ENCODE measurements at regions not wholly inside any gene's neighbourhood (a gene's known extent, or its start where the extent isn't known, plus 50 kb on each side); places are given as distances from the start of the nearest gene placed in this dataset.

DNA sequence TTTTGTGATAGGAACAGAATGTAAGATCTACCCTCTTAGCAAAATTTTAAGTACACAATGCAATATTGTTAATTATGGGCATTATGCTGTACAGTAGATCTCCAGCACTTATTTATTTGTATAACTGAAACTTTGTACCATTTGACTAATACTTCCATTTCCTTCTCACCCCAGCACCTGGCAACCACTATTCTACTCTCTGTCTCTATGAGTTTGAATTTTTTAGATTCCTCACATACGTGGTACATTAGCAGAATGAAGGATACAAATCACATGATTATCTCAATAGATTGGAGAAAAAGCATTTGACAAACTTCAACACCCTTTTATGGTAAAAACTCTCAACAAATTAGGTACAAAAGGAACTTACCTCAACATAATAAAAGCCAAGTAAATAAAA is 90.3 kb upstream of the DLX6 start:
- Histone ChIP-seq H3K27me3 (ENCODE audit: insufficient read depth, low read depth, low read length) (no peaks in the 10 kb centered on the region), H2AFZ (ENCODE audit: low read depth, low read length) (no peak overlapping the region), H3K9me3 (ENCODE audit: low read length) (no peaks in the 10 kb centered on the region), H3K36me3 (ENCODE audit: insufficient read depth, low read length) (no peaks in the 10 kb centered on the region), H3K9ac (ENCODE audit: low read length) (no peak overlapping the region), H3K9me2 (ENCODE audit: insufficient read depth, low read length) (no peaks in the 10 kb centered on the region), H3K4me2 (ENCODE audit: low read length) (no peak overlapping the region), H3F3A (ENCODE audit: insufficient read depth, low read length, poor library complexity, severe bottlenecking) (no peaks in the 10 kb centered on the region), H3K27ac (ENCODE audit: low read length) (no peak overlapping the region), H3K4me3 (ENCODE audit: low read length) (no peak overlapping the region), H4K20me1 (ENCODE audit: insufficient read depth) (no peaks in the 10 kb centered on the region), H3K79me2 (replicated peaks; ENCODE audit: insufficient read depth, low read length) (no peaks in the 10 kb centered on the region)
- no peak for TF ChIP-seq TAF1 (IDR thresholded peaks at IDR 0.05; ENCODE audit: low read depth)

DNA sequence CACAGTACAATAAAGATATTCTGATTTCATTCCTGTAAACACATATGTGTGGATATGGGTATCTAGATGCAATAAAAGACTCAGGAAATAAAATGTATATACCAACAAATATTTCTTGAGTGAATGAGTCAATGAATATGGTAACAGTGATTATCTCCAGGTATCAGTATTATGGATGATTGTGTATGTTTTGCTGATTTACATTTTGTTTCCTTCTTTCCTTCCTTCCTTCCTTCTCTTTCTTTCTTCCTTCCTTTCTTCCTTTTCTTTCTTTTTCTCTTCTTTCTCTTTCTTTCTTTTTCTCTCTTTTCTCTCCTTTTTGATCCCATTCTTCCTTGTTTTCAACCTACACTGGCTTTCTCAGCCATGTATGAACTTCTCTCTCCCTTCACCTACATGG is 85.3 kb upstream of the DLX6 start:
- Histone ChIP-seq H4K20me1 (ENCODE audit: insufficient read depth) (no peaks in the 10 kb centered on the region), H3K9me3 (ENCODE audit: low read length) (no peaks in the 10 kb centered on the region), H3K36me3 (ENCODE audit: insufficient read depth, low read length) (no peaks in the 10 kb centered on the region), H3F3A (ENCODE audit: insufficient read depth, low read length, poor library complexity, severe bottlenecking) (no peaks in the 10 kb centered on the region), H3K4me2 (ENCODE audit: low read length) (no peak overlapping the region), H3K27me3 (ENCODE audit: insufficient read depth, low read depth, low read length) (no peaks in the 10 kb centered on the region), H3K4me3 (ENCODE audit: low read length) (no peak overlapping the region), H3K27ac (ENCODE audit: low read length) (no peak overlapping the region), H3K9ac (ENCODE audit: low read length) (no peak overlapping the region), H3K9me2 (ENCODE audit: insufficient read depth, low read length) (no peaks in the 10 kb centered on the region), H3K79me2 (replicated peaks; ENCODE audit: insufficient read depth, low read length) (no peaks in the 10 kb centered on the region), H2AFZ (ENCODE audit: low read depth, low read length) (no peak overlapping the region)
- TF ChIP-seq, protein P1, sequence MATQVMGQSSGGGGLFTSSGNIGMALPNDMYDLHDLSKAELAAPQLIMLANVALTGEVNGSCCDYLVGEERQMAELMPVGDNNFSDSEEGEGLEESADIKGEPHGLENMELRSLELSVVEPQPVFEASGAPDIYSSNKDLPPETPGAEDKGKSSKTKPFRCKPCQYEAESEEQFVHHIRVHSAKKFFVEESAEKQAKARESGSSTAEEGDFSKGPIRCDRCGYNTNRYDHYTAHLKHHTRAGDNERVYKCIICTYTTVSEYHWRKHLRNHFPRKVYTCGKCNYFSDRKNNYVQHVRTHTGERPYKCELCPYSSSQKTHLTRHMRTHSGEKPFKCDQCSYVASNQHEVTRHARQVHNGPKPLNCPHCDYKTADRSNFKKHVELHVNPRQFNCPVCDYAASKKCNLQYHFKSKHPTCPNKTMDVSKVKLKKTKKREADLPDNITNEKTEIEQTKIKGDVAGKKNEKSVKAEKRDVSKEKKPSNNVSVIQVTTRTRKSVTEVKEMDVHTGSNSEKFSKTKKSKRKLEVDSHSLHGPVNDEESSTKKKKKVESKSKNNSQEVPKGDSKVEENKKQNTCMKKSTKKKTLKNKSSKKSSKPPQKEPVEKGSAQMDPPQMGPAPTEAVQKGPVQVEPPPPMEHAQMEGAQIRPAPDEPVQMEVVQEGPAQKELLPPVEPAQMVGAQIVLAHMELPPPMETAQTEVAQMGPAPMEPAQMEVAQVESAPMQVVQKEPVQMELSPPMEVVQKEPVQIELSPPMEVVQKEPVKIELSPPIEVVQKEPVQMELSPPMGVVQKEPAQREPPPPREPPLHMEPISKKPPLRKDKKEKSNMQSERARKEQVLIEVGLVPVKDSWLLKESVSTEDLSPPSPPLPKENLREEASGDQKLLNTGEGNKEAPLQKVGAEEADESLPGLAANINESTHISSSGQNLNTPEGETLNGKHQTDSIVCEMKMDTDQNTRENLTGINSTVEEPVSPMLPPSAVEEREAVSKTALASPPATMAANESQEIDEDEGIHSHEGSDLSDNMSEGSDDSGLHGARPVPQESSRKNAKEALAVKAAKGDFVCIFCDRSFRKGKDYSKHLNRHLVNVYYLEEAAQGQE (IDR thresholded peaks at IDR 0.05; ENCODE audit: borderline replicate concordance): no peak
- TF ChIP-seq MXI1 (conservative IDR thresholded peaks at IDR 0.05; ENCODE audit: poor library complexity, severe bottlenecking): no peak

DNA sequence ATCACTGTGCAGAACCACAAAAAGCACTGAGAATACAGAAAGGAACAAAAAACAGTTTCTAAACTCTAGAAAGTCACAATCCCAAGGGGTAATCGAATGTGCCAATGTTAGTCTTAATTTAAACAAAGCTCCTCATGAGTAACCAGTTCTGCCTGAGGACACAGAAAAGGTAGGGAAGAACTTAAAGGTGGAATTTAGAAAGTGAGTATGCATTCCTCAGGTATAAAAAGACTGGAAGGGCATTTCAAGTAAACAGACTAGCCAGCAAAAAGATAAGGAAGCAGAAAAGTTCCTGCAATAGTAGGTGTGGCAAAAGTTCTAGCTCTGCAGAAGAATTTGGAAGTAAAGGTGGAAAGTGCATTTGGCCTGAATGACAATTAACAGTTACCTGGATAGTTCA is 84.6 kb upstream of the DLX6 start:
- H3K27ac ChIP-seq (ENCODE audit: low read length): no peak overlapping the region
- H3F3A ChIP-seq (ENCODE audit: insufficient read depth, low read length, poor library complexity, severe bottlenecking): no peaks in the 10 kb centered on the region
- TF ChIP-seq EZH2 (IDR thresholded peaks at IDR 0.05; ENCODE audit: borderline replicate concordance, insufficient read depth, low read length, poor library complexity, severe bottlenecking) (no peak), TAF1 (IDR thresholded peaks at IDR 0.05; ENCODE audit: low read depth) (no peak), RAD21 (conservative IDR thresholded peaks at IDR 0.05) (no peak), SMC3 (conservative IDR thresholded peaks at IDR 0.05; ENCODE audit: poor library complexity) (no peak), EP300 (conservative IDR thresholded peaks at IDR 0.05; ENCODE audit: poor library complexity, severe bottlenecking) (no peak), POLR2AphosphoS5 (IDR thresholded peaks at IDR 0.05) (no peak), MXI1 (conservative IDR thresholded peaks at IDR 0.05; ENCODE audit: poor library complexity, severe bottlenecking) (no peak)
- TF ChIP-seq, protein P2, sequence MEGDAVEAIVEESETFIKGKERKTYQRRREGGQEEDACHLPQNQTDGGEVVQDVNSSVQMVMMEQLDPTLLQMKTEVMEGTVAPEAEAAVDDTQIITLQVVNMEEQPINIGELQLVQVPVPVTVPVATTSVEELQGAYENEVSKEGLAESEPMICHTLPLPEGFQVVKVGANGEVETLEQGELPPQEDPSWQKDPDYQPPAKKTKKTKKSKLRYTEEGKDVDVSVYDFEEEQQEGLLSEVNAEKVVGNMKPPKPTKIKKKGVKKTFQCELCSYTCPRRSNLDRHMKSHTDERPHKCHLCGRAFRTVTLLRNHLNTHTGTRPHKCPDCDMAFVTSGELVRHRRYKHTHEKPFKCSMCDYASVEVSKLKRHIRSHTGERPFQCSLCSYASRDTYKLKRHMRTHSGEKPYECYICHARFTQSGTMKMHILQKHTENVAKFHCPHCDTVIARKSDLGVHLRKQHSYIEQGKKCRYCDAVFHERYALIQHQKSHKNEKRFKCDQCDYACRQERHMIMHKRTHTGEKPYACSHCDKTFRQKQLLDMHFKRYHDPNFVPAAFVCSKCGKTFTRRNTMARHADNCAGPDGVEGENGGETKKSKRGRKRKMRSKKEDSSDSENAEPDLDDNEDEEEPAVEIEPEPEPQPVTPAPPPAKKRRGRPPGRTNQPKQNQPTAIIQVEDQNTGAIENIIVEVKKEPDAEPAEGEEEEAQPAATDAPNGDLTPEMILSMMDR (IDR thresholded peaks at IDR 0.05; ENCODE audit: poor library complexity, severe bottlenecking): no peak
- TF ChIP-seq, protein P1 (IDR thresholded peaks at IDR 0.05; ENCODE audit: borderline replicate concordance): no peak
- H3K9ac ChIP-seq (ENCODE audit: low read length): no peak overlapping the region
- H3K4me3 ChIP-seq (ENCODE audit: low read length): no peak overlapping the region
- no peaks in the 10 kb centered on the region for H3K9me3 ChIP-seq (ENCODE audit: low read length)
- no peaks in the 10 kb centered on the region for H3K79me2 ChIP-seq (replicated peaks; ENCODE audit: insufficient read depth, low read length)
- no peak overlapping the region for H2AFZ ChIP-seq (ENCODE audit: low read depth, low read length)
- no peak overlapping the region for H3K4me2 ChIP-seq (ENCODE audit: low read length)
- H3K36me3 ChIP-seq (ENCODE audit: insufficient read depth, low read length): no peaks in the 10 kb centered on the region
- no peaks in the 10 kb centered on the region for H3K9me2 ChIP-seq (ENCODE audit: insufficient read depth, low read length)
- no peaks in the 10 kb centered on the region for H3K27me3 ChIP-seq (ENCODE audit: insufficient read depth, low read depth, low read length)
- no peaks in the 10 kb centered on the region for H4K20me1 ChIP-seq (ENCODE audit: insufficient read depth)
